ENCODE measurements at regions not wholly inside any gene's neighbourhood (a gene's known extent, or its start where the extent isn't known, plus 50 kb on each side); places are given as distances from the start of the nearest gene placed in this dataset.

- no peak for DNase-seq
Observed at GRCh38 chr10:130575756-130576285, 439.6 kb downstream of the GLRX3 start.

GRCh38 chr10:130576427-130576826 lies 440.2 kb downstream of the GLRX3 start:
- DNase-seq, result no peak

- no peak for DNase-seq
Observed at GRCh38 chr10:130577039-130577438, 440.8 kb downstream of the GLRX3 start.

- no peak for DNase-seq
Observed at GRCh38 chr10:130578532-130579289, 442.5 kb downstream of the GLRX3 start.

- DNase-seq, result no peak
Observed at GRCh38 chr10:130579913-130580312, 443.7 kb downstream of the GLRX3 start.

- DNase-seq, result no peak
Observed at GRCh38 chr10:130580975-130581374, 444.8 kb downstream of the GLRX3 start.

- DNase-seq, result no peak
Observed at GRCh38 chr10:130587718-130588117, 451.5 kb downstream of the GLRX3 start.

- no peak for DNase-seq
Observed at GRCh38 chr10:130606001-130606405, 469.8 kb downstream of the GLRX3 start.

- no peak for DNase-seq
Observed at GRCh38 chr10:130607366-130607765, 471.2 kb downstream of the GLRX3 start.

GRCh38 chr10:130611239-130611638 lies 475.0 kb downstream of the GLRX3 start:
- no peak for DNase-seq

GRCh38 chr10:130615457-130615856 lies 479.3 kb downstream of the GLRX3 start:
- no peak for DNase-seq

GRCh38 chr10:130617985-130618384 lies 481.8 kb downstream of the GLRX3 start:
- DNase-seq, result no peak

- no peak for DNase-seq
Observed at GRCh38 chr10:130618647-130619046, 482.5 kb downstream of the GLRX3 start.

- DNase-seq, result no peak
Observed at GRCh38 chr10:130621231-130621775, 485.1 kb downstream of the GLRX3 start.

- no peak for DNase-seq
Observed at GRCh38 chr10:130623680-130624267, 487.6 kb downstream of the GLRX3 start.

- no peak for DNase-seq
Observed at GRCh38 chr10:130627346-130628045, 491.3 kb downstream of the GLRX3 start.

- no peak for DNase-seq
Observed at GRCh38 chr10:130630135-130630534, 493.9 kb downstream of the GLRX3 start.

- DNase-seq, result no peak
Observed at GRCh38 chr10:130631142-130632096, 495.2 kb downstream of the GLRX3 start.

- DNase-seq, result no peak
Observed at GRCh38 chr10:130634816-130635215, 498.6 kb downstream of the GLRX3 start.

GRCh38 chr10:130635528-130635927 lies 499.3 kb downstream of the GLRX3 start:
- DNase-seq, result no peak

GRCh38 chr10:130636313-130636930 lies 500.2 kb downstream of the GLRX3 start:
- no peak for DNase-seq
